GM13977 (cell line): ENCODE measurements at regions not wholly inside any gene's neighbourhood (a gene's known extent, or its start where the extent isn't known, plus 50 kb on each side); places are given as distances from the start of the nearest gene placed in this dataset.

Experiments
- DNase-seq: peaks from one replicate; pipeline ENCODE4 v3.0.0; 2012; ENCODE audit warnings: low spot score
- CTCF ChIP-seq: IDR thresholded peaks from 2 replicates; pipeline ENCODE4 v1.5.1; 2012; ENCODE audit warnings: mild to moderate bottlenecking, control low read depth; ENCODE audit not compliant: insufficient read depth; ENCODE audit errors: extremely low read depth, missing control alignments
- in situ Hi-C: fragments of 300-500 bp; cut with MboI; formaldehyde crosslinking; loops from one replicate; pipeline ENCODE4 v1.12.0; 2022; ENCODE audit warnings: low sequenced_read_pairs, low pct_unique_long_range_greater_than_20kb, mixed read lengths, inconsistent platforms; ENCODE audit not compliant: unreplicated experiment

DNA sequence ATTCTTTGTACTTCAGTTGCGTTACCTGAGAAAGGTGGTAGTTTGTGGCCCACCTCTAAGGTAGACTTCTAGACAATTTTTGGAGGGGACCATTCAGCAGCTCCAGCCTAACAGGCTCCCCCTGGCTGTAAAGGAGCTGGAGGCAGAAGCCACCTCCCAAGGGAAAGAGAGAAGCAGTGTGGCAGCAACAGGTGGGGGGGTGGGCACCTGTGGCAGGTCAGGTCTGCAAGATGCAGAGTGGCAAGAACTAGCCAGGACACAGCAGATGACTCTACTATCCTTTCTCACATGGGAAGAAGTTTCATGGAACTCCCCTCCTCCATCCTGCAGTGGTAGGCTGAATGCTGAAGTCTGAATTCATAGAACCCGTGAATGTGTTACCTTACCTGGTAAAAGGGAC is 148.3 kb upstream of the DTNBP1 start:
- in situ Hi-C loops: no loop called here
- no peak for TF ChIP-seq CTCF
- DNase-seq: no peak

DNA sequence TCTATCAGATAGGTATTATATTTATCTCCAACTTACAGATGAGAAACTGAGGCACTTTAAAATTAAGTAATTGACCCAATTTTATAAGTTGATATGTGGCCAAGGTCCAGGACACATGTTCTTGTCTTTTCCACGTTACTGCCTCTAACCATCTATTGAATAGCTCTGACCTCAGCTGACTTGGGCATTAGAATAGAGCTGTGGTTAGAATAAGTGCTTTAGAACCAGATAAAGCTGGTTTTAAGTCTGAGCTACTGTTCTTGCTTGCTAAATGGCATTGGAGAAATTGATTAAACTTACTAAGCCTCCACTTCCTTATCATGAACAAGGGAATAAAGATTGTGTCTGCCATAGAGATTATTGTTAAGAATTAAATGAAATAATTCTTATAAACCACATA is 147.8 kb upstream of the DTNBP1 start:
- TF ChIP-seq CTCF: no peak
- DNase-seq: no peak
- in situ Hi-C loops: no loop called here

- TF ChIP-seq CTCF: no peak
- in situ Hi-C loops: no loop called here
Measured at GRCh38 chr6:15809367-15809766, 146.5 kb upstream of the DTNBP1 start.

DNA sequence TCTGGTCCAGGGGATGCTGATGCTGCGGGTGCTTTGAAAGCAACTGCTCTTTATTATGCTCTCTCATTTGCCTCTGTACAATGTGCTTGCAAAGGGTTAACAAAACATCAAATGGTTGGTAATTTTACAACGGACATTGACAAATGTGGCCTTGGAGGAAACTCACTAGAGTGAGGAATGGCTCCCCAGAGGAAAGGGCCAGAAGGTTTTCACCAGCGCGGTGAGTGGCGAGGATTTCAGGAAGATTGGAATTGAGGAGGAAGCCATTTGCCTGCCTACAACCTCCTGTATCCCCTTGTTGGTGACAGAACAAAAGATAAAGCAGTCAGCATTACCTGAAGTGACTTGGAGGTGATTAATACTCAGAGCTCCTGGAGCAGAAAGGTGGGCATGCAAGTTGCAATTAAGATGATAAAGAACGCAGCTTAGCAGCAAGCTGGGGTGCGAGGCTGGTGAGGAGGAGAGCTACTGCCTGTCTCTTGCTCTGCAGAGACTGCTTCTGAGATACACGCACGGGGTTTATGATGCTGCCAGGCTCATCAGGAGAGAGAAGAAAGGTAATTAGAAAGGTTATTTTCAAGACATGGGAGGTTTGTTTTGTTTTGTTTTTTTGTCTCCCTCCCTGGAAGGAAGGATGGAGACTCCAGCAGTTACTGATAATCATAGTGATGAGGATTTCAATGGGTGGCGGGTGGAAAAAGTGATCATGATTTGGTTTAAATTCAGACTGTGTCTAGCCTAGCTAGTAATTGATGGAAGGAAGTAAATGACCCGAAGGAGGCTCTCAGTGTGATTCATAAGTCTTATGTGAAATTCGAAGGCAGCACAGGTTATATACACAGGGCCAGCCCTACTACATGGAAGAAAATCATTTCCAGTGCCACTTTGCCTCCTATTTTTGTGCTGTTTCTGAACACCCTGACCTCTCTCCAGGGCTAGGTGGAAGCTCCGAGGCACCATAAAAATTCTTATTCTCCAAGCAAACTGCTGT is 141.6 kb upstream of the DTNBP1 start:
- DNase-seq: no peak
- TF ChIP-seq CTCF: no peak

More at GRCh38 chr6:15809367-15809766, 146.5 kb upstream of the DTNBP1 start:
- no peak for DNase-seq

GRCh38 chr6:15802466-15802865 is 139.6 kb upstream of the DTNBP1 start:
- in situ Hi-C loops: no loop called here
- no peak for DNase-seq
- TF ChIP-seq CTCF: no peak

More for the DNA sequence above, 141.6 kb upstream of the DTNBP1 start:
- in situ Hi-C loops: no loop called here

DNA sequence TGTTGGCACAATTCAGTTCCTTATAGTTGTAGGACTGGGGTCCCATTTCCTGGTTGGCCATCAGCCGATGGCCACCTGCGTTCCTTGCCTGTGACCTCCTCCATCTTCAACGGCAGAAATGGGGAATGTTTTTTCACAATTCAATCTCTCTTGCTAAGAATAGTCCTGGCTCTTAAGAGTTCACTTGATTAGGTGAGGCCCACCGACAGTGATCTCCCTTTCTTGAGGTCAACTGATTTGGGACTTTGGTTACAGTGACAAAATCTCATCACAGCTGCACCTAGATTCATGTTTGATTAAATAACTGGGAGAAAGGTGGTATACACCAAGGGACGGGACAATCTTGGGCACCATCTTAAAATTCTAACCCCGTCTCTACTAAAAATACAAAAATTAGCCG is 139.1 kb upstream of the DTNBP1 start:
- in situ Hi-C loops: no loop called here
- no peak for TF ChIP-seq CTCF
- no peak for DNase-seq
